ENCODE measurements at regions not wholly inside any gene's neighbourhood (a gene's known extent, or its start where the extent isn't known, plus 50 kb on each side); places are given as distances from the start of the nearest gene placed in this dataset.
A peak's percentile ranks its signal among the peaks of the same experiment; 100 is the strongest.

DNA sequence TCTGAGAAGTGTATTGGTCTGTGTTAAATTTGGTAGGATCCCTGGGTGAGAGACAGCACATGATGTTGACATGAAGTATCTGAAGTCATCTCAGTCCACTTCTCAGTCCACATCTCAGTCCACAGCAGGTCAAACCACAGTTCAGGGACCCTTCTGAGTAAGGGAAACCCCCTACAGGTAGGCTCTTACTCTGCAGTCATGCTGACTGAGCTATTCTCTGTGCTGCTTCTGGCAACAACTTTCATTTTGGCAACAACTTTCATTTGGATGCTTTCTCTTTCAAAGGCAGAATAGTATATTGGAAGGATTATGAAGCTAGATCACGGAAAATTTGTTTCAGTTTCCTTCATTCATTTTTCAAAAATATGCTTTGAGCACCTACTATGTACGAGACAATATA, 178.2 kb upstream of the GOLIM4 start:
- H3K27me3 ChIP-seq (ENCODE audit: control insufficient read depth, insufficient read depth, low read length) = no peaks in the 10 kb centered on the region
- no peaks in the 10 kb centered on the region for H3K36me3 ChIP-seq (ENCODE audit: control insufficient read depth, insufficient read depth, low read length)
- no peak overlapping the region for H3K9ac ChIP-seq (ENCODE audit: low read length)
- no peaks in the 10 kb centered on the region for H3K9me3 ChIP-seq (ENCODE audit: control insufficient read depth, low read length)
- H3K4me3 ChIP-seq (ENCODE audit: low read length) = no peak overlapping the region
- H3K4me1 ChIP-seq (ENCODE audit: control insufficient read depth, insufficient read depth, low read length) = no peaks in the 10 kb centered on the region

DNA sequence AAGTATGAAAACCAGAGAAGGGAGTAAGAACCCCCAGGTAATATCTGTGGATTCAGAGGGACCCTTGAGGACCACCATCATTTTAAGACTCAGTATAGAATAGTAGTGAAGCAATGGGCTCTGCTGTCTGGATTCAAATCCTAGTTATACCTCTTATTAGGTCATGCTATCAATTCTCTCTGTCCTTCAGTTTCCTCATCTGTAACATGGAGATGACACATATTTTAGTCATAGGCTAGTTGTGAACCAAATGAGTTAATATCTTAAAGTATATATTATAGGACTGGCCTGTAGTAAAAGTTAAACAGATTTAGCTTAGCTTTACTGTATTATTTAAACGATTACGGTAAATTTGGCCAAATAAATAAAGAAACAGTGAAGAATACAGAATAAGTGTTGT, 177.3 kb upstream of the GOLIM4 start:
- no peaks in the 10 kb centered on the region for H3K36me3 ChIP-seq (ENCODE audit: control insufficient read depth, insufficient read depth, low read length)
- no peaks in the 10 kb centered on the region for H3K4me1 ChIP-seq (ENCODE audit: control insufficient read depth, insufficient read depth, low read length)
- no peak overlapping the region for H3K4me3 ChIP-seq (ENCODE audit: low read length)
- H3K9me3 ChIP-seq (ENCODE audit: control insufficient read depth, low read length) = no peaks in the 10 kb centered on the region
- no peaks in the 10 kb centered on the region for H3K27me3 ChIP-seq (ENCODE audit: control insufficient read depth, insufficient read depth, low read length)
- H3K9ac ChIP-seq (ENCODE audit: low read length) = no peak overlapping the region

- Histone ChIP-seq H3K9me3 (ENCODE audit: control insufficient read depth, low read length) (no peaks in the 10 kb centered on the region), H3K4me3 (ENCODE audit: low read length) (no peak overlapping the region), H3K27me3 (ENCODE audit: control insufficient read depth, insufficient read depth, low read length) (no peaks in the 10 kb centered on the region), H3K9ac (ENCODE audit: low read length) (no peak overlapping the region), H3K36me3 (ENCODE audit: control insufficient read depth, insufficient read depth, low read length) (no peaks in the 10 kb centered on the region), H3K4me1 (ENCODE audit: control insufficient read depth, insufficient read depth, low read length) (no peaks in the 10 kb centered on the region)
These were observed 176.7 kb upstream of the GOLIM4 start for GRCh38 chr3:168272343-168272985.

- Histone ChIP-seq H3K27me3 (ENCODE audit: control insufficient read depth, insufficient read depth, low read length) (no peaks in the 10 kb centered on the region), H3K36me3 (ENCODE audit: control insufficient read depth, insufficient read depth, low read length) (no peaks in the 10 kb centered on the region), H3K4me1 (ENCODE audit: control insufficient read depth, insufficient read depth, low read length) (no peaks in the 10 kb centered on the region), H3K9me3 (ENCODE audit: control insufficient read depth, low read length) (no peaks in the 10 kb centered on the region), H3K4me3 (ENCODE audit: low read length) (no peak overlapping the region), H3K9ac (ENCODE audit: low read length) (no peak overlapping the region)
These were observed 176.2 kb upstream of the GOLIM4 start for GRCh38 chr3:168271932-168272331.

DNA sequence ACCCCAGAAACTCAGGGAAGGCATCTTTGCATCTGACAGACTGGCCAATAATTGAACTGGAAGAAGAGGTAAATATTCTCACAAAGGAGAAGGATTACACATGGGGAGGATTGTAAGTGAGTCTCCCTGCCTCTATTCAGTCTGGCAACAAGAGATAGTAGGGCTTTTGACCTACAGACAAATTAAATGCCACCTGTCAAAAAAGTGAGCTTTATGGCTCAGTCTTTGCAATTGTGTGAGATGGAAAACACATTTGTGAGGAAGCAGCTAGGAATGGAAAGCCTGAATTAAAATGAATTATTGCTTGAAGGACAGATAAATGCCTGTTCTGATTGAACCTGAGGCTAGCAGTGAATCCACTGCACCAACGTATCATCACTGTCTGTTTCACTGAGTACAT, 173.3 kb upstream of the GOLIM4 start:
- Histone ChIP-seq H3K9ac (ENCODE audit: low read length) (no peak overlapping the region), H3K27me3 (ENCODE audit: control insufficient read depth, insufficient read depth, low read length) (no peaks in the 10 kb centered on the region), H3K4me1 (ENCODE audit: control insufficient read depth, insufficient read depth, low read length) (no peaks in the 10 kb centered on the region), H3K36me3 (ENCODE audit: control insufficient read depth, insufficient read depth, low read length) (no peaks in the 10 kb centered on the region), H3K4me3 (ENCODE audit: low read length) (no peak overlapping the region), H3K9me3 (ENCODE audit: control insufficient read depth, low read length) (no peaks in the 10 kb centered on the region)

DNA sequence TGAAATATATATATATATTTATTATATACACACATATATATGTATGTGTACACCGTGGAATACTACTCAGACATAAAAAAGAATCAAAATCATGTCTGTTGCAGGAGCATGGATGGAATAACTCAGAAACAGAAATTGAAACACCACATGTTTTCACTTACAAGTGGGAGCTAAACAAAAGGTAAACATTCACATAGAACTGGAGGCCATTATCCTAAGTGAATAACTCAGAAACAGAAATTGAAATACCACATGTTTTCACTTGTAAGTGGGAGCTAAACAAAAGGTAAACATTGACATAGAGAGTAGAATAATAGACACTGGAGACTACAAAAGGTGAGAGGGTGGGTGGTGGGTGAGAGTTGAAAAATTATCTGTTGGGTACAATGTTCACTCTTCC, 171.5 kb upstream of the GOLIM4 start:
- Histone ChIP-seq H3K4me1 (ENCODE audit: control insufficient read depth, insufficient read depth, low read length) (no peaks in the 10 kb centered on the region), H3K27me3 (ENCODE audit: control insufficient read depth, insufficient read depth, low read length) (no peaks in the 10 kb centered on the region), H3K9ac (ENCODE audit: low read length) (no peak overlapping the region), H3K4me3 (ENCODE audit: low read length) (no peak overlapping the region), H3K36me3 (ENCODE audit: control insufficient read depth, insufficient read depth, low read length) (no peaks in the 10 kb centered on the region), H3K9me3 (ENCODE audit: control insufficient read depth, low read length) (no peaks in the 10 kb centered on the region)

DNA sequence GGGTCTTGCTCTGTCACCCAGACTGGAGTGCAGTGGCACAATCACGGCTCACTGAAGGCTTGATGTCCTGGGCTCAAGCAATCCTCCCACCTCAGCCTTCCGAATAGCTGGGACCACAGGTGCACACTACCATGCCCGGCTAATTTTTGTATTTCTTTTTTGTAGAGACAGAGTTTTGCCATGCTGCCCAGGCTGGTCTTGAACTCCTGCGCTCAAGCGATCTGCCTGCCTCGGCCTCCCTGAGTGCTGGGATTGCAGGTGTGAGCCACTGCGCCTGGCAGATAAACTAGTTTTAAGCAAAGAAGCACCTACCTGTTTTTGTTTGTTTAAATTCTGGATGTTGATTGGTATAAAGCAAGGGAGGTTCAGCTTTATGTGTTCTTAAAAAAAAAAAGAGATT, 170.6 kb upstream of the GOLIM4 start:
- no peak overlapping the region for H3K4me3 ChIP-seq (ENCODE audit: low read length)
- no peak overlapping the region for H3K9ac ChIP-seq (ENCODE audit: low read length)
- H3K36me3 ChIP-seq (ENCODE audit: control insufficient read depth, insufficient read depth, low read length) = no peaks in the 10 kb centered on the region
- no peaks in the 10 kb centered on the region for H3K4me1 ChIP-seq (ENCODE audit: control insufficient read depth, insufficient read depth, low read length)
- H3K27me3 ChIP-seq (ENCODE audit: control insufficient read depth, insufficient read depth, low read length) = no peaks in the 10 kb centered on the region
- H3K9me3 ChIP-seq (ENCODE audit: control insufficient read depth, low read length) = no peaks in the 10 kb centered on the region

DNA sequence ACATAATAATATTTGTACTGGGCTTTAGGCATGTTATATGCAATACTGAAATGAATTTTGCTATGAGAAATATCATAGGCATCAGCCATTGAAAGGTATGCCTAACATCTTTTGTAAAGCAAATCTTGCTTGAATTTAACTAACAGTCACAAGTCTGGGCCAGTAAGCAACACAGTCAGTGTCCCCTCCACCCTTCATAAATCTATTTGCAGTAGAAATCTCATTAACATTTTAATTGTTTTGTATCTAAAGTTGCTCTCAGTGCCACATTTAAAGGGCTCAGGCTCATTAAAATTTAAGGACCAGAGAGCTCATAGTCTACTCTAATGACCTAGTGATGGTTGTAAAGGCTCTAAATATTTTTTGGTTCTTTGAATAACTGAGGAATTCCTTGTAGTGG, 167.2 kb upstream of the GOLIM4 start:
- H3K4me1 ChIP-seq (ENCODE audit: control insufficient read depth, insufficient read depth, low read length) = no peaks in the 10 kb centered on the region
- H3K9me3 ChIP-seq (ENCODE audit: control insufficient read depth, low read length) = no peaks in the 10 kb centered on the region
- H3K9ac ChIP-seq (ENCODE audit: low read length) = no peak overlapping the region
- no peaks in the 10 kb centered on the region for H3K27me3 ChIP-seq (ENCODE audit: control insufficient read depth, insufficient read depth, low read length)
- H3K4me3 ChIP-seq (ENCODE audit: low read length) = no peak overlapping the region
- H3K36me3 ChIP-seq (ENCODE audit: control insufficient read depth, insufficient read depth, low read length) = no peaks in the 10 kb centered on the region

DNA sequence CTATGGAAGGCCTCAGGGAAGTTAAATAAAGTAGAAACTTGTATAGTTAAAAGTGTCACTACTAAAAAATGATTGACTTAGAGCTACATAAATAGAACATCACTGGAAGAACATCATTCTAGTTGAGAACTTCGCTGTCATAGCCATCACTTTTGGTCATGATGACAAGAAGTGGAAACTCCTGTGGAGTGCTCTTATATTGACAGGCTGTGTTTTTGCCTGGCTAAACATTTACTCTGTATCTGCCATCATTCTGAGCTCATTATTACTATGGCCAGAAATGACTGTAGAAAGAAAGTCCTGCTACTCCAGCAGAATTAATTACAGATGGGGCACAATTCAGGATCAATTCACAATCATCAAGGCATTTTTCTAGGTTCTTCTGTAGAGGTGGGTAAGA, 165.1 kb upstream of the GOLIM4 start:
- Histone ChIP-seq H3K9me3 (ENCODE audit: control insufficient read depth, low read length) (no peaks in the 10 kb centered on the region), H3K36me3 (ENCODE audit: control insufficient read depth, insufficient read depth, low read length) (no peaks in the 10 kb centered on the region), H3K4me3 (ENCODE audit: low read length) (no peak overlapping the region), H3K9ac (ENCODE audit: low read length) (no peak overlapping the region), H3K27me3 (ENCODE audit: control insufficient read depth, insufficient read depth, low read length) (no peaks in the 10 kb centered on the region), H3K4me1 (ENCODE audit: control insufficient read depth, insufficient read depth, low read length) (no peaks in the 10 kb centered on the region)

GRCh38 chr3:168251371-168251770, 155.6 kb upstream of the GOLIM4 start:
- peaks cover 10% of the 10 kb centered on the region for H3K4me1 ChIP-seq (ENCODE audit: control insufficient read depth, insufficient read depth, low read length)
- no peak overlapping the region for H3K9ac ChIP-seq (ENCODE audit: low read length)
- H3K9me3 ChIP-seq (ENCODE audit: control insufficient read depth, low read length) = no peaks in the 10 kb centered on the region
- H3K36me3 ChIP-seq (ENCODE audit: control insufficient read depth, insufficient read depth, low read length) = no peaks in the 10 kb centered on the region
- no peak overlapping the region for H3K4me3 ChIP-seq (ENCODE audit: low read length)
- H3K27me3 ChIP-seq (ENCODE audit: control insufficient read depth, insufficient read depth, low read length) = peaks cover 40% of the 10 kb centered on the region

- Histone ChIP-seq H3K27me3 (ENCODE audit: control insufficient read depth, insufficient read depth, low read length) (peaks cover 40% of the 10 kb centered on the region), H3K4me3 (ENCODE audit: low read length) (peak overlapping the region; percentile 18), H3K4me1 (ENCODE audit: control insufficient read depth, insufficient read depth, low read length) (peaks cover 10% of the 10 kb centered on the region), H3K9me3 (ENCODE audit: control insufficient read depth, low read length) (no peaks in the 10 kb centered on the region), H3K36me3 (ENCODE audit: control insufficient read depth, insufficient read depth, low read length) (no peaks in the 10 kb centered on the region), H3K9ac (ENCODE audit: low read length) (no peak overlapping the region)
These were observed 154.7 kb upstream of the GOLIM4 start for GRCh38 chr3:168250415-168250861.

DNA sequence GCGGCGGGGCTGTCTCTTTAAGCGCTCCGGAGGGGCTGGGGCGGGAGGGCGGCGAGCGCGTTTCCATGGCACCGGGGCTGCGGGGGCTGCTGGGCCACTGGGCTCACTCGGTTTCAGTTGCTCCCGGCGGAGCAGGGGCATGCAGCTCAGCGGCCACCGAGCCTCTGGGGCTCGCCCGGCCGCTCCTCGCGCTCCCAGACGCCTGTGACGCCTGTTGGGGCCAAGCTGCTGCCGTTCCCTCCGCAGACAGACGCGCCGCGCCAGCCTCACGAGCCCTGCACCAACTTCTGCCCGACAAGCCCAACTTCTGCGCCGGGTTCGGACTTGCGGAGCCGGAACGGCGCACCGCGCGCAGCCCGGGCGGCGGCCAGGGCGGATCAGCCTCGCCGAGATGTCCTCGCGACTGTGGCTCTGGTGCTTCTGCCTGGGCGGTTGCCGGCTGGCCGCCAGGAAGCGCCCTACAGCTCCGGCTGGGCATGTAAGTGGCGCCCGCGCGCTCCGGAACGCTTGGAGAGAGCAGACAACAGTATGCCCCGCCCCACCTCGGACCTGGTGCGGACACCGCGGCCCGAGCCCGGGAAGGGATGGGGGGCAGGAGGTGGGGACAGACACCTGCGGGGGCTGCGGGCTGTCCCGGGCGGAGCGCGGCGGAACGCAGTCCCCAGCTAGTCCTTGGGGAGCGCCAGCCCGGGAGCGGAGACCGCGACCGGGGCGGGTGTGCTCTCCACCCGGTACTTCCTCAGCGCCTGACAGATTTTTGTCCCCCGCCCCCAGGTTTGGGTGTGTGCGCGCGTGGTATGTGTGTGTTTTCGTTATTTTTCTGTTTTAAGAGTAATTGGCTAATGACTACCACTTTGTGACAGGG, 154.1 kb upstream of the GOLIM4 start:
- Histone ChIP-seq H3K27me3 (ENCODE audit: control insufficient read depth, insufficient read depth, low read length) (peaks cover 40% of the 10 kb centered on the region), H3K36me3 (ENCODE audit: control insufficient read depth, insufficient read depth, low read length) (no peaks in the 10 kb centered on the region), H3K4me1 (ENCODE audit: control insufficient read depth, insufficient read depth, low read length) (peaks cover 10% of the 10 kb centered on the region), H3K9me3 (ENCODE audit: control insufficient read depth, low read length) (no peaks in the 10 kb centered on the region), H3K9ac (ENCODE audit: low read length) (no peak overlapping the region), H3K4me3 (ENCODE audit: low read length) (peak overlapping the region; percentile 18)
